ENCODE measurements at regions not wholly inside any gene's neighbourhood (a gene's known extent, or its start where the extent isn't known, plus 50 kb on each side); places are given as distances from the start of the nearest gene placed in this dataset.

DNA sequence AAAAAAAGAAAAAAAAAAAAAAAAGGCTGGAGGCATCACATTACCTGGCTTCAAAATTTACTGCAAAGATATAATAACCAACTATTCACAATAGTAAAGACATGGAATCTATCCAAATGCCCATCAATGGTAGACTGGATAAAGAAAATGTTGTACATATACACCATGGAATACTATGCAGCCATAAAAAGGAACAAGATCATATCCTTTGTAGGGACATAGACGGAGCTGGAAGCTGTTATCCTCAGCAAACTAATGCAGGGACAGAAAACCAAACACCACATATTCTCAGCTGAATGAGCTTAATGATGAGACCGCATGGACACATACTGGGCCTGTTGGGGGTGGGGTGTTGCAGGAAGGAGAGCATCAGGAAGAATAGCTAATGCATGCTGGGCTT, 330.5 kb downstream of the SRGAP2C start:
- no peak for TF ChIP-seq CSDC2 (CRISPR knock-in tag; IDR thresholded peaks at IDR 0.05)
- TF ChIP-seq TCF4 (CRISPR knock-in tag; IDR thresholded peaks at IDR 0.05; ENCODE audit: borderline replicate concordance) = no peak
- no peak for TF ChIP-seq TOX (CRISPR knock-in tag; IDR thresholded peaks at IDR 0.05; ENCODE audit: borderline replicate concordance)
- TF ChIP-seq ZC3H10 (CRISPR knock-in tag; IDR thresholded peaks at IDR 0.05) = no peak
- no peak for TF ChIP-seq ZNF70 (CRISPR knock-in tag; IDR thresholded peaks at IDR 0.05)
- TF ChIP-seq ZNF565 (CRISPR knock-in tag; conservative IDR thresholded peaks at IDR 0.05; ENCODE audit: low read depth) = no peak
- no peak for TF ChIP-seq ESRRG (CRISPR knock-in tag; IDR thresholded peaks at IDR 0.05)
- TF ChIP-seq, protein P1, sequence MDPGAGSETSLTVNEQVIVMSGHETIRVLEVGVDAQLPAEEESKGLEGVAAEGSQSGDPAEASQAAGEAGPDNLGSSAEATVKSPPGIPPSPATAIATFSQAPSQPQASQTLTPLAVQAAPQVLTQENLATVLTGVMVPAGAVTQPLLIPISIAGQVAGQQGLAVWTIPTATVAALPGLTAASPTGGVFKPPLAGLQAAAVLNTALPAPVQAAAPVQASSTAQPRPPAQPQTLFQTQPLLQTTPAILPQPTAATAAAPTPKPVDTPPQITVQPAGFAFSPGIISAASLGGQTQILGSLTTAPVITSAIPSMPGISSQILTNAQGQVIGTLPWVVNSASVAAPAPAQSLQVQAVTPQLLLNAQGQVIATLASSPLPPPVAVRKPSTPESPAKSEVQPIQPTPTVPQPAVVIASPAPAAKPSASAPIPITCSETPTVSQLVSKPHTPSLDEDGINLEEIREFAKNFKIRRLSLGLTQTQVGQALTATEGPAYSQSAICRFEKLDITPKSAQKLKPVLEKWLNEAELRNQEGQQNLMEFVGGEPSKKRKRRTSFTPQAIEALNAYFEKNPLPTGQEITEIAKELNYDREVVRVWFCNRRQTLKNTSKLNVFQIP (CRISPR knock-in tag; IDR thresholded peaks at IDR 0.05; ENCODE audit: borderline replicate concordance, low read depth) = no peak
- TF ChIP-seq PATZ1 (CRISPR knock-in tag; IDR thresholded peaks at IDR 0.05; ENCODE audit: borderline replicate concordance) = no peak
- ATAC-seq = no peak

- ATAC-seq = no peak
- TF ChIP-seq TCF4 (CRISPR knock-in tag; IDR thresholded peaks at IDR 0.05; ENCODE audit: borderline replicate concordance) = no peak
- no peak for TF ChIP-seq ARNTL (CRISPR knock-in tag; IDR thresholded peaks at IDR 0.05; ENCODE audit: borderline replicate concordance, low read depth)
- TF ChIP-seq CSRNP3 (CRISPR knock-in tag; IDR thresholded peaks at IDR 0.05) = no peak
- no peak for TF ChIP-seq TOX (CRISPR knock-in tag; IDR thresholded peaks at IDR 0.05; ENCODE audit: borderline replicate concordance)
- no peak for TF ChIP-seq ZNF565 (CRISPR knock-in tag; conservative IDR thresholded peaks at IDR 0.05; ENCODE audit: low read depth)
- no peak for TF ChIP-seq ZFP3 (CRISPR knock-in tag; IDR thresholded peaks at IDR 0.05)
- TF ChIP-seq, protein P1 (CRISPR knock-in tag; IDR thresholded peaks at IDR 0.05; ENCODE audit: borderline replicate concordance, low read depth) = no peak
- TF ChIP-seq BACH2 (CRISPR knock-in tag; IDR thresholded peaks at IDR 0.05; ENCODE audit: borderline replicate concordance) = no peak
- no peak for TF ChIP-seq ZFP30 (CRISPR knock-in tag; IDR thresholded peaks at IDR 0.05)
- TF ChIP-seq CSDC2 (CRISPR knock-in tag; IDR thresholded peaks at IDR 0.05) = no peak
- no peak for TF ChIP-seq ZC3H10 (CRISPR knock-in tag; IDR thresholded peaks at IDR 0.05)
- no peak for TF ChIP-seq SNAI2 (CRISPR knock-in tag; IDR thresholded peaks at IDR 0.05)
Measured at GRCh38 chr1:121516234-121516967, 331.6 kb downstream of the SRGAP2C start.

DNA sequence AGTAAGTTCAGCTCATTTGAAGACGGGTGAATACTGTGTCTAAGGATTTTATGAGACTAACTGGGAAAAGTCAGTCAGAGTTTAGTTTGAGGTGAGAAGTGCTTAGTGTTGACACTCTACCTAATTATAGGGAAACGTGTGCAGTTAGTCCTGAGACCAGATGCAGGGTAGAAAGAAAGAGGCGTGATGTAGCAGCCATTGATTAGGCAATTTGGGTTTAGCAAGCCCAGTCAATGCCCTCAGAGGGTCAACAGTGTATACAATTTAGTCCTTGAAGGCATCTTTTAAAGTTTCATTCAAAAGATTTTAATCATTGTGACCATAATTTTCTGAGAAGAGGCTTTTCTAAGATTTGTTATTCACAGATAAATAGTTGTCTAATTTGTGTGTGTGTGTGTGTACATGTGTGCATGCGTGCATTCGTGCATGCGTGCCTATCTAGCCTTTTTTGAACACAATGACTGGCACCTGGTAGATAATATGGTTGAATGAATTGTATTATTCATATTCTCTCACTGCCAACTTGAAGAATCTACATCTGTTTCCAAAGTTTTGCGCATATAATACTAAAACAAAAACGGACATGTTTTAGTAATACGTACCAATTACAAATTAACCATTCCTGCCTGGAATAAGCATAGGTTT, 332.9 kb downstream of the SRGAP2C start:
- TF ChIP-seq ZNF70 (CRISPR knock-in tag; IDR thresholded peaks at IDR 0.05) = no peak
- no peak for TF ChIP-seq ZNF8 (CRISPR knock-in tag; IDR thresholded peaks at IDR 0.05)
- TF ChIP-seq GLIS3 (CRISPR knock-in tag; IDR thresholded peaks at IDR 0.05) = no peak
- no peak for TF ChIP-seq SNAI2 (CRISPR knock-in tag; IDR thresholded peaks at IDR 0.05)
- TF ChIP-seq ESRRG (CRISPR knock-in tag; IDR thresholded peaks at IDR 0.05) = no peak
- no peak for TF ChIP-seq PPARA (CRISPR knock-in tag; IDR thresholded peaks at IDR 0.05; ENCODE audit: borderline replicate concordance)
- no peak for TF ChIP-seq TCF4 (CRISPR knock-in tag; IDR thresholded peaks at IDR 0.05; ENCODE audit: borderline replicate concordance)
- no peak for TF ChIP-seq ZFP30 (CRISPR knock-in tag; IDR thresholded peaks at IDR 0.05)
- no peak for TF ChIP-seq ARNTL (CRISPR knock-in tag; IDR thresholded peaks at IDR 0.05; ENCODE audit: borderline replicate concordance, low read depth)
- no peak for TF ChIP-seq BACH2 (CRISPR knock-in tag; IDR thresholded peaks at IDR 0.05; ENCODE audit: borderline replicate concordance)
- no peak for TF ChIP-seq ZFP3 (CRISPR knock-in tag; IDR thresholded peaks at IDR 0.05)
- no peak for ATAC-seq

- peak; percentile 20; the same call in 1 of the 3 replicates for ATAC-seq
- no peak for TF ChIP-seq SNAI2 (CRISPR knock-in tag; IDR thresholded peaks at IDR 0.05)
- no peak for TF ChIP-seq ARNTL (CRISPR knock-in tag; IDR thresholded peaks at IDR 0.05; ENCODE audit: borderline replicate concordance, low read depth)
- no peak for TF ChIP-seq CSRNP3 (CRISPR knock-in tag; IDR thresholded peaks at IDR 0.05)
- TF ChIP-seq OSR1 (CRISPR knock-in tag; IDR thresholded peaks at IDR 0.05) = no peak
- no peak for TF ChIP-seq CSDC2 (CRISPR knock-in tag; IDR thresholded peaks at IDR 0.05)
- TF ChIP-seq RARB (CRISPR knock-in tag; IDR thresholded peaks at IDR 0.05) = no peak
- TF ChIP-seq, protein P2, sequence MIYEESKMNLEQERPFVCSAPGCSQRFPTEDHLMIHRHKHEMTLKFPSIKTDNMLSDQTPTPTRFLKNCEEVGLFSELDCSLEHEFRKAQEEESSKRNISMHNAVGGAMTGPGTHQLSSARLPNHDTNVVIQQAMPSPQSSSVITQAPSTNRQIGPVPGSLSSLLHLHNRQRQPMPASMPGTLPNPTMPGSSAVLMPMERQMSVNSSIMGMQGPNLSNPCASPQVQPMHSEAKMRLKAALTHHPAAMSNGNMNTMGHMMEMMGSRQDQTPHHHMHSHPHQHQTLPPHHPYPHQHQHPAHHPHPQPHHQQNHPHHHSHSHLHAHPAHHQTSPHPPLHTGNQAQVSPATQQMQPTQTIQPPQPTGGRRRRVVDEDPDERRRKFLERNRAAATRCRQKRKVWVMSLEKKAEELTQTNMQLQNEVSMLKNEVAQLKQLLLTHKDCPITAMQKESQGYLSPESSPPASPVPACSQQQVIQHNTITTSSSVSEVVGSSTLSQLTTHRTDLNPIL (CRISPR knock-in tag; IDR thresholded peaks at IDR 0.05; ENCODE audit: low read depth) = no peak
- TF ChIP-seq ZNF8 (CRISPR knock-in tag; IDR thresholded peaks at IDR 0.05) = no peak
Measured at GRCh38 chr1:121518726-121519041, 333.9 kb downstream of the SRGAP2C start.
